Mucosa of descending colon (tissue), 3 donors: ENCODE measurements at regions not wholly inside any gene's neighbourhood (a gene's known extent, or its start where the extent isn't known, plus 50 kb on each side); places are given as distances from the start of the nearest gene placed in this dataset.

Source experiments
- ATAC-seq: fragments of 200-7000 bp; cut with Tn5 transposase; one replicate; pipeline ENCODE4 v1.9.1; 2020; ENCODE audit warnings: mild to moderate bottlenecking, moderate library complexity
- DNase-seq, 3 donors: peaks; one replicate each; pipeline ENCODE4 v3.0.0-alpha.2; 2020
- H3K36me3 ChIP-seq: fragments of 200-600 bp; one replicate; pipeline ENCODE4 v1.8.0; 2021; ENCODE audit warnings: low read depth, mild to moderate bottlenecking
- H3K4me1 ChIP-seq: fragments of 200-600 bp; one replicate; pipeline ENCODE4 v1.8.0; 2021; ENCODE audit warnings: low read depth, mild to moderate bottlenecking
- H3K4me3 ChIP-seq: fragments of 200-600 bp; one replicate; pipeline ENCODE4 v1.8.0; 2021; ENCODE audit warnings: mild to moderate bottlenecking
- H3K9me3 ChIP-seq: fragments of 200-600 bp; one replicate; pipeline ENCODE4 v1.8.0; 2021; ENCODE audit warnings: mild to moderate bottlenecking
- intact Hi-C, 2 donors: fragments of 100-400 bp; cut with DNase I in 1 of 2; cut with micrococcal nuclease in 1 of 2; formaldehyde crosslinking; loops; one replicate each; pipeline versions ENCODE4 v1.11.0 to v1.11.1; 2022; cut with DNase I, micrococcal nuclease
- TF ChIP-seq, protein P1 (sequence below): fragments of 200-600 bp; IDR thresholded peaks from one replicate; pipeline ENCODE4 v1.8.0; 2022; ENCODE audit warnings: antibody characterized with exemption, mild to moderate bottlenecking
- donor health status: DM: no; HTN: no; CAD: no; lungs with moderate emphysema.
- donor health status: DM: no; HTN: no; CAD: no.
- donor health status: DM: no; HTN: yes; CAD: no.

DNA sequence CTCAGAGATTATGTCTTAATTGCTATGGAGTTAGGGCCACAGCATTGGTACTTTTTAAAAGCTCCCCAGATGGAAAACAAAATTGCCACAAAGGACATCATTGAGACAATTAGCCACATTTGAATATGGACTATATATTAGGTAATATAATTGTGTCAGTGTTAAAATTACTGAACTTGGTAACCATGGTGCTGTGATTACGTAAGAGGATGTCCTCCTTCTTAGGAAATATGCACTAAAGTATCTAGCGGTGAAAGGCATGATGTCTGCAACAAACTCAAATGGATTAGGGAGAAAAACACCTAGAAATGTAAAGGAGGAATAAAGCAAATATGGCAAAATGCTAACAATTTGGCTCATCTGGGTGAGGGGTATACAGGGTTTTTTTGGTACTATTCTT is 89.9 kb upstream of the PAK3 start:
- no peak for DNase-seq
- intact Hi-C loops: no loop called here

DNA sequence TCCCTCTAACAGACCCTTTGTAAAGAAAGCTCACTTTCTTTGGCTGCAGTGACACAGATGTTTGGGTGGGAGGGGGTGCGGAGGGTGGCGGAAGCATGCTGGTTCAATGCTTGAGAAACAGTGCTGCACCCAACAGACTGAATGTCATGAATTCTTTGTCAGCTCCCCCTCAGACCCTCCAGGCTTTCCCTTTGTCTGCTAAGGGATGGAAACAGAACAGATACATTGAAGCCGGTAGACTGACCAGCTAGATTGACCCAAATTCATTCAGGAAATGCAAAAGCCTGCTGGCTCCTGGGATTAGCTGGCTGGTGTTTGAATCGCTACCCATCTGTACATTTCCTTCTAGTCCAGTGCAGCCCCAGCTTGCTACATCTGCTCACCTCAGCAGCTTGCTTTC is 90.8 kb upstream of the PAK3 start:
- no peak for ATAC-seq
- no peak for DNase-seq
- intact Hi-C loops: no loop called here
- H3K4me3 ChIP-seq: no peak overlapping the region
- no peaks in the 10 kb centered on the region for H3K4me1 ChIP-seq
- H3K9me3 ChIP-seq: no peaks in the 10 kb centered on the region
- TF ChIP-seq, protein P1, sequence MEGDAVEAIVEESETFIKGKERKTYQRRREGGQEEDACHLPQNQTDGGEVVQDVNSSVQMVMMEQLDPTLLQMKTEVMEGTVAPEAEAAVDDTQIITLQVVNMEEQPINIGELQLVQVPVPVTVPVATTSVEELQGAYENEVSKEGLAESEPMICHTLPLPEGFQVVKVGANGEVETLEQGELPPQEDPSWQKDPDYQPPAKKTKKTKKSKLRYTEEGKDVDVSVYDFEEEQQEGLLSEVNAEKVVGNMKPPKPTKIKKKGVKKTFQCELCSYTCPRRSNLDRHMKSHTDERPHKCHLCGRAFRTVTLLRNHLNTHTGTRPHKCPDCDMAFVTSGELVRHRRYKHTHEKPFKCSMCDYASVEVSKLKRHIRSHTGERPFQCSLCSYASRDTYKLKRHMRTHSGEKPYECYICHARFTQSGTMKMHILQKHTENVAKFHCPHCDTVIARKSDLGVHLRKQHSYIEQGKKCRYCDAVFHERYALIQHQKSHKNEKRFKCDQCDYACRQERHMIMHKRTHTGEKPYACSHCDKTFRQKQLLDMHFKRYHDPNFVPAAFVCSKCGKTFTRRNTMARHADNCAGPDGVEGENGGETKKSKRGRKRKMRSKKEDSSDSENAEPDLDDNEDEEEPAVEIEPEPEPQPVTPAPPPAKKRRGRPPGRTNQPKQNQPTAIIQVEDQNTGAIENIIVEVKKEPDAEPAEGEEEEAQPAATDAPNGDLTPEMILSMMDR: no peak
- H3K36me3 ChIP-seq: no peaks in the 10 kb centered on the region

More for the DNA sequence above, 89.9 kb upstream of the PAK3 start:
- H3K4me3 ChIP-seq: no peak overlapping the region
- no peaks in the 10 kb centered on the region for H3K36me3 ChIP-seq
- no peak for ATAC-seq
- TF ChIP-seq, protein P1: no peak
- H3K4me1 ChIP-seq: no peaks in the 10 kb centered on the region
- H3K9me3 ChIP-seq: no peaks in the 10 kb centered on the region

DNA sequence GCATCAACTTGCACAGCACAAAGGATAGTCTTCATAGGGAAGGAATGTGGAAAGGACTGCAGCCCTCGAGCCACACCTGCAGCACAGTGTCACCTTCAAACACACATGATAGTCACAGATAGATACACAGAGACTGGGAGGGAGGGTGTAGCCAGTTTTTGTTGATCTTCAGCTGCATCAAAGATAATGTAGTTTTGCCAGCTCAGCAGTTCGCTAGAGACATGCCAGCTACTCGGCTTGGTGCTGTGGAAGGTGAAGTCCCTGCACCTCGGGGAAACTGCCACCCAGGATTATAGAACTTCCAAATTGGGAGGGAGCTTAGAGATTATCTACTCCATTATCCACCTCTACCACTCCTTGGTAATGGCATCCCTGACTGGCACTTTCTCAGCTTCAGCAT is 92.9 kb upstream of the PAK3 start:
- DNase-seq: no peak
- no peaks in the 10 kb centered on the region for H3K9me3 ChIP-seq
- ATAC-seq: no peak

DNA sequence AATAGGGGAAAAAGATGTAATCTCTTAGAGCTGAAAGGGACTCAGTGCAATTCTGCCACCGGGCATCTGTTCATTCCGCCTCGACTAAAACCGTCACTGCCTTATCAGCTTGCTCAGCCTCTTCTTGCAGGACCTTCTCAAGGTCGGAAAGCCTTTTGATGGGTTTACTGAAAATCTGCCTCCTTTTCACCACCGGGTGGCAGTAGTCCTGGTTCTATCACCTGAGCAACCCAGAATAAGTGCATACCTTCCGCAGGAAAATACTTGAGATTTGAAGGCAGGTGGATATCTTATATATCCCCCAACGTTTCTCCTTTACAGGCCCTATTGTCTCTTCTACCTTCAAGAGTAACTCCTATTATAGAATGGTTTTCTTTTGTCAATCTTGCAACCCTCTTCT is 103.4 kb upstream of the PAK3 start:
- TF ChIP-seq, protein P1: no peak
- H3K9me3 ChIP-seq: no peaks in the 10 kb centered on the region
- no peaks in the 10 kb centered on the region for H3K4me1 ChIP-seq
- intact Hi-C loops: no loop called here
- no peak overlapping the region for H3K4me3 ChIP-seq
- H3K36me3 ChIP-seq: no peaks in the 10 kb centered on the region
- peak in 1 of 3 donors; percentile 31 for DNase-seq
- ATAC-seq: peak; percentile 37

More for the DNA sequence above, 92.9 kb upstream of the PAK3 start:
- TF ChIP-seq, protein P1: no peak
- Histone ChIP-seq H3K4me1 (no peaks in the 10 kb centered on the region), H3K36me3 (no peaks in the 10 kb centered on the region), H3K4me3 (no peak overlapping the region)
- intact Hi-C loops: no loop called here

DNA sequence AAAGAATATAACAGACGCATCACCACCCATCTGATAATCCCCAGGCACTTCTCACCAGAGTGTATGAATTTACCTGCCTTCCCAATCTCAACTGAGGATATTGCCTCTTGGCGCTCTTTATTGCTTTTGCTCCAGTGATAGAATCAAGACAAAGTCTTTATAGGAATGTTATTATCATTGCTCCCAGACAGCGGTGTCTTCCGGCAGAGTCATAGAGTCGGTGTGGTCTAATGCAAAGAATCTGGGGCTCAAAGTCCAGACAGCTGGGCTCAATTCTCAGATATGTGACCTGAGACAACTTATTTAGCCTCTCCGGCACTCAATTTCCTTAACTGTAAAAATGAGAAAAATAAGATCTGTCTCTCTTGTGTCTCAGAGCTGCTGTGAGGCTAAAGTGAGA is 106.1 kb upstream of the PAK3 start:
- intact Hi-C loops: no loop called here
- DNase-seq: peak in 1 of 3 donors; percentile 26

More for the DNA sequence above, 106.1 kb upstream of the PAK3 start:
- H3K4me1 ChIP-seq: no peaks in the 10 kb centered on the region
- H3K4me3 ChIP-seq: no peak overlapping the region
- H3K9me3 ChIP-seq: no peaks in the 10 kb centered on the region
- peak; percentile 74 for ATAC-seq
- TF ChIP-seq, protein P1: no peak
- H3K36me3 ChIP-seq: no peaks in the 10 kb centered on the region
